ENCODE measurements at regions not wholly inside any gene's neighbourhood (a gene's known extent, or its start where the extent isn't known, plus 50 kb on each side); places are given as distances from the start of the nearest gene placed in this dataset.

DNA sequence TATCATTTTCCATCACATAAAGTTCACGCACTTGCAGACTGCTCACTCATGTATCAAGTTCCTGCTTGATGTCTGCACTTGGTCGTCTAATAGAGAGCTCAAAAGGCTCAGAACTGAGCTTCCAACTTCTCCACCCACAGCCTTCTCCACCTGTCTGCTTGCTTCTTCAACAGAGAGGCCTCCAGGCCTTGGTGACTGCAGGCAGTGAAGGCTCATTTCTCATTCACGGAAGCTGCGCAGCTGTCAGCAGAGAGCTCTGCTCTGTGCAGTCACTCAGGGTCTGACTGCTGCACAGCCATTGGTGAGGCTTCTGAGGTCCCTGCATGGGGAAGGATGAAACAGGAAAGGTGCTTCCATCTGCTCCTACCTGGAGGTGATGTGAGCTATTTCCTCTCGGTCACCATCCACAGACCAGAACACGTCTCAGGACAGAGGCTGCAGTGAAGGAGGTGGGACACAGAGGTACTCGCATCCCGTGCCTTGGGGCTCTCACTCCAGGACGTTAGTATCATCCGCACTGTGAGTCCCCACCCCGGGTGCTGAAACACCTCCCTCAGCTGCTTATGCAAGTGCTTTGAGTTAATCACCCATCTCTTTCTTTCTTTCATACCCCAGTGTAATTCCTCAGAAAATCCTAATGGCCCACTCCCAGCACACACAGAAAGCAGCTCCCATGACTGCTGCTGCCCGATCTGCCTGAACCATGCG is 126.2 kb downstream of the TMEM18 start:
- no peak for DNase-seq

DNA sequence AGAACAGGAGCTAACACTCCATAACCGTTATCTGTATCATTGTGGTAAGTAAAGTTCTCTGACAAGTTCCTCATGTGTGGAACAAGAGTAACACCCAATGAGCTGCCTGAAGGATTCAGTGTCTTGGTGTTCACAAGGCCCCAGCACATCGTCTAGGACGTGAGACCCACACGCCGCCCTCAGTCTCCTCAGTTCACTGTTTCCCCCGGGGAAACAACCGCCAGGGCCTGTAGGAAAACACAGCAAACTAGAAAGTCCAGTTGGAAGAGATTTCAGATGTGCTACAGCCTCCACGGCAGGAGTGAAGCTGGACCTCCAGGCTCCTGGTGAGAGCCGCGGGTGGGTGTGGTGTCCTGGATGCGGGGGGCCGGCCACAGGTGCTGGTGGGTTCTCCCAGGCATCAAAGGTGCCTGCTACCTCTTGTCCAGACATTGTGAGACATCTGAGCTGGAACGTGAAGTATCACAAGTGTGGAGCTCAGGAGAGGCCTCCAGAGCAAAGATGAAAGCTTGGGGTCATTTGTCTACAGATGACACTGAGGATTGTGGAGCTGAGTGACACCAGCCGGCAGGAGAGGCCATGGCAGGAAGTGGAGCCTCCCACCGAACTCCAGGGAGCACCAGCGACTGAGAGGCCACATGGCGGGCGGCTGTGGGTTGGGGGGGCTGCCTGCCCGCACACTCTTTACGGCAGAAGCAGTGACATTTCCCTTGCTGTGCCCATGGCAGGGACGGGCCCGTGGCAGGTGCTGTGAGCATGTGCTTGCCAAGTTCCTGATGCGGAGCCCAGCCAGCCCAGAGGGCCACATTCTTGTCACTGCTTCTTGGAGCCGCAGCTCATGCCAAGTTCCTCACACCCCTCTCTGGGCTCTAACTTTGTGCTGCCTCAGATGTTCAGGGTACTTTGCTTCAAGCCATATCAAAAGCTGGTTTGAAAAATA is 131.2 kb downstream of the TMEM18 start:
- no peak for DNase-seq

DNA sequence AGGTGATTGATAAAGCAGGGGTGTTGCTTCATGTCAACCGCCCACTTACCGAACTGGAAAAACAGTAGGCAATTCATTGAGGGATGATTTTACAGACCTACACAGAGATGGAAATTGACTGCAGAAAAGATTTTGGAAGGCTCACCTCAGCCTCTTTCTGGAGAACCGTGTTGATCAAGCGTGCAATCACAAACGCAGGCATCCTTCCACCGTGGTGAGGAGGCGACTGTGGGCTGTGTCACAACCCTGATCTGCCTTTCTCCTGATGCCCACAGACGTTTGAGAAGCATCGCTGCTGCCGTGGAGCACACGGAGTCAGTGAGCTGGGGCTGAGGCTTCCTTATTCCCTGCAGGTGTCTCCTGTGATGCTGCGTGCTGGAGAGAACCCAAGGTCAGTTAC is 132.0 kb downstream of the TMEM18 start:
- DNase-seq, result no peak

DNA sequence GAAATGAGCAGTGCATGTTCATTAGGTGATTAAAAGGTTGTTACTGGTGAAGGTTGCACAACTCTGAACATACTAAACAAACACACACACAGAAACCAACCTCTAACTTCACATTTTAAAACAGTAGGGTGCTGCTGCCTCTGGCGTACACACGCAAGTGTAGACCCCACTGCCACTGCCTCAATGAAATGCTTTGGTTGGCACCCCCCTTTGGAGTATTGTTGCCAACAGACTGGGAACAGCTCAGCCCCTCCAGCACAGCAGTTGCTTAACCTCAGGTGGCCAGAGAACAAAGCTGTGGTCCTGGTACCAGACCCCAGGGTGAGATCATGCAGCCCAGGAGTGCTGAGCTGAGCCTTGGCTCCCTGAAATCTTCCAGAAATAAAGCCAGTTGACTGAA is 138.6 kb downstream of the TMEM18 start:
- no peak for DNase-seq

DNA sequence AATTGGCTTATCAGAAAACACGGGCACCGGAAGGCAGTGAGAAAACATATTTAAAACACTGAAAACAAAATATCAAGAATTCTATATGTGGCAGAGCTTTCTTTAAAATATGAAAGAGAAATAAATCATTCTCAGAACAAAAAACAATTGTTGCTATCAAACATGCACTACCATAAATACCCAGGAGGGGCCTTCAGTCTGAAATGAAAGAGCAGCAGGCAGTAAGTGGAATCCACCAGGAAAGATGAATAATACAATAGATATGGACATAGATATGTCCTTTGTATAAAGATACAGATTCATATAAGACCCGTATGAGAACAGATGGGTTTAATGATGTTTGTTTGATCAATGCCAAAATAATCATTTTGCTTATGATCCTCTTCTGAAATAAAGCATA is 142.0 kb downstream of the TMEM18 start:
- DNase-seq, result no peak

DNA sequence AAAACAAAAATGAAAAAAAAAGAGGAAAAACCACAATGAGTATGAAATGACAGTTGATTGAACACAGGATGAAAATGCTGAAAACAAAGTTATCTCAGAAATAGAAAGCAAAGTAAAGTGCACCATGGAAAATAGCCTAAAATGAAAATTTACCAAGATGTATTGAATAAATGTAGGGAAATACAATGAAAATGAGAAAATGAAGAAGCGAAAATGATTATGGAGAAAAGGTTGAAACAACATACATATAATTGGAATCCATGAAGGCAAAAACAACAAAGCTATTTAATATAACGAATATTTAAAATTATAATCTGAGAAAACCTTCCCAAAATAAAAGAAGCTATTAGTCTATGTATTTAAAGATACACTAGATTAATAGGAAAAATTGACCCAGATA is 147.4 kb downstream of the TMEM18 start:
- no peak for DNase-seq

DNA sequence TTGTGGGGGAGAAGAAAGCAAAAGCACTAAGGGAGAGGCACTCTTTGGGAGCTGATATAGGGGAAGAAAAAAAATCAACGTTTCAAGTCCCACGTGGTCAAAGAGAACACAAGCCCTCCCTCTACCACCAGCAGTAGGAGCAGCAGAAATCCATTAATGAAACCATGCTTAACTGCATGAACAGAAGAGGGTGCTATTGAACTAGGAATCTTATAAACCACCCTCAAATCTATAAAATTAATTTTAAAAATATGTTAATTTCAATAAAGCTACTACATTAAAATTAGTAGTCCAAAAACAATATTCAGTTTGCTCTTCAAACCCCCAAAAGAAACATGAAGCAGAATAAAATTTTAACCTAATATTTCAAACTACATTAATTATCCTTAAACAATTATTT is 147.8 kb downstream of the TMEM18 start:
- DNase-seq, result no peak

DNA sequence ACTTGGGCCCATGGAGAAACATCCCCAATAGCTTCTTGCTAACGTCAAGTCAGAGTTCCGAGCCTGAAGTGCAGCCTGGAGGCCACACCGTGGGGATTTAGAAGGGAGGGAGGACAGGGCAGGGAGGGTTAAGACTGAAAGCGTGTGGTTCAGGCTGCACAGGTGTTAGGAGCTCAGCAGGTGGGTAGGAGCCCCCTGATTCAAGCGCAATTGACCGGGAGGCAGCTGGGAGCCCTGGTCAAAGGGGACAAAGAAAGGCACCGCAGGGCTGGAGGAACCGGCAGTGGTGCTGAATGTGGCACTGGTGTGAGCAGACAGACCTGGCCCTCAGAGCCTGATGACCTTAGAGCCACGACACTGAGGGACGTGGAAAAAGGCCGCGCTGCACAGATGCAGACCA is 149.6 kb downstream of the TMEM18 start:
- no peak for DNase-seq

DNA sequence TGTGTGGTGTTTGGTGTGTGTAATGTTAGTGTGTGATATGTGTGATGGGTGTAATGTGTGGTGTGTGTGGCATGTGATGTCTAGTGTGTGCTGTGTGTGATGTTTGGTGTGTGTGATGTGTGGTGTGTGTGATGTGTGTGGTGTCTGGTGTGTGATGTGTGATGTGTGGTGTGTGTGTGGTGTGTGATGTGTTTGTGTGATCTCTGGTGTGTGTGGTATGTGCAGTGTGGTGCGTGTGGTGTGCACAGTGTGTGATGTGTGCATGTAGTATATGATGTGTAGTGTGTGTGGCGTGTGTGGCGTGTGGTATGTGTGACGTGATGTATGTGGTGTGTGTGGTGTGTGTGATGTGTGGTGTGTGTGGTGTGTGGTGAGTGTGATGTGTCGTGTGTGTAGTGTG is 150.3 kb downstream of the TMEM18 start:
- DNase-seq, result no peak

DNA sequence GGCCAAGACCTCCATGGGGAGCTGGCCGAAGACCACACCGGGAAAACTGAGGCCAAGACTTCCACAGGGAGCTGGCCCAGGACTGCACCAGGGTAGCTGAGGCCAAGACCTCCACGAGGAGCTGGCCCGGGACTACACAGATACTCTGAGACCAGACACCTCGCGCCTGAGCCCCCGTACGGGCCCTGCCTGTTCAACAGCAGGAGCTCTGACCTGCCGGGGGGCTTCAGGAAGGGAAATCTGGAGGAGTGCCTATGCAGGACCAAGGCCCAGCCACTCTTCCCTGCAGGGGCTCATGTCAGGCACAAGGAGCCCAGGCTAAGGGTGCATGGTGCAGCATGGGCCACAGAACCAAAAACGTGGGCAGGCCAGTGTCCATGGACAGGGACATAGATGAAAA is 151.6 kb downstream of the TMEM18 start:
- DNase-seq, result no peak

DNA sequence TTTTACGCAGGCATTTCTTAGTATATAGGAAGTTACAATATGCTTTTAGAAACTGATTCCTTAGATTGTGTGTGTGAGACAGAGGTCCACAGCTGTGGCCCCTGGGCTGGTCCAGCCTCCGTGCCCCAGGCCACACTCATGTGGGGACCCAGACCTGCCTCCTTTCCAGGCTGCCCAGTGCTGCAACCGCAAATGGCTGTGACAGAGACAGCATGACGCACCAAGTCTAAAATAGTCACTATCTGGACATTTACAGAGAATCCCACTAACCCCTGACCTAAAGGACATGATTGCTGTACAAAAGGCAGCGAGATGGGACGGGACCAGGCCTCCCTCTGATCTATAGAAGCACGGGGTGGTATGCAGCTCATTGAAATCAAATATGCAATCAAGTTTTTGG is 152.2 kb downstream of the TMEM18 start:
- no peak for DNase-seq

DNA sequence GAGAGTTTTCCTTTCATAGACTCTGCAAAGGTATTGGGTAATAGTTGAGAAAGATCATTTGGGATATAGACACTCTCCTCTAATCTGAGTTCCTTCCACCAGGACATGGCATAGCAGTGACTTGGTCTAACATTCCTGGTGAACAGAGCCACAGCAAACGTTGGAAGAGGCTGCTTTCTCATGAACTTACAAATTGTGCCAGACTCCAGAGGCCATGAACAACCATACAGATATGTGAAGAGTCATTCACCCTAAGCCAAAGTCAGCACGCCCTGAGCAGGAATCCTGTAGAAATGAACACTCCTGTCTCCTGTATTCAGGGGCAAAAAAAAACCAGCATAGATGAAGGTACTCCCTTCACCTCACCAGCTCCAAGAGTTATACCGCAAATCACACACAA is 152.8 kb downstream of the TMEM18 start:
- DNase-seq, result no peak

DNA sequence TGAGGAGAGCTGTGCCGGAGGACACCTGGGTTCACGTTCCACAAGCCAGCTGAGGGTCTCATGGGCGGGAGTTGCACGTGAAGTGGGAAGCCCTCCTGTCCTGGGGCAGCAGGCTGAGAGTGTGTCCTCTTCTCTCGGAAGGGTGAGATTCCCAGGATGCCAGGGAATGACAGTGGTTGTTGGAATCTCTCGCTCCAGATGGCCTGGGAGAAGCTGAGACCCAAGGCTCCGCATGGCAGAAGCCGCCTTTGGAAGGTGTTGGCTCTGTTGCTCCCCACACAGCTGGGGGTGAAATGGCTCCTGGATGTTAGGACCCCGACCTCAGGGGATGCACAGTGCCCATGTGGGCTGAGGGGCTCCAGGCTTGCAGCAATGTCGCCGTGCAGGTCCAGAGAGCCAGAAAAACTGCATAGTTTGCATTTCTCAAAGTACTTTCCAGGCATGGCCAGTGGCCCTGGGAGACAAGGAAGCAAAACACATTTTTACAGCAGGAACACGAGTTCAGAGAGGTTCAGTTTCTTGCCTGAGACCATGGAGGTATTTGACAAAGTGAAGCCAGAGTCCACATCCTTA is 153.4 kb downstream of the TMEM18 start:
- no peak for DNase-seq

DNA sequence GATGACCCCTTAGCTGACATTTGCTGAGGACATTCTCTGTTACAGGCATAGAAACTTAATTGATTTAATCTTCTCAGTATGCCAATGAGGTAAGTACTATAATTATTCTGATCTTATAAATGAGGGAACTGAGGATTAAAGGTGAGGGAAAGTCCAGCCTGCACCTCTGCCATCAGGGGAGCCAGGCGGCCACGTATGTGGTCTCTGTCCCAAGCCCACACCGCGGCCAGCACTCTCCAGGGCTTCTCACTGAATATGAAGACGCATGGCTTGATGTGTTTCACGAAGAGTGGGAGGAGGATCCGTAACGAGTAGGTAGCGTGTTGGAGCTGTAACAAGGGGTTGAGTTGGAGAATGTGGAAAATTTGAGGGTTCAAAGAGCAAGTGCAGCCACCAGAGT is 154.4 kb downstream of the TMEM18 start:
- no peak for DNase-seq

DNA sequence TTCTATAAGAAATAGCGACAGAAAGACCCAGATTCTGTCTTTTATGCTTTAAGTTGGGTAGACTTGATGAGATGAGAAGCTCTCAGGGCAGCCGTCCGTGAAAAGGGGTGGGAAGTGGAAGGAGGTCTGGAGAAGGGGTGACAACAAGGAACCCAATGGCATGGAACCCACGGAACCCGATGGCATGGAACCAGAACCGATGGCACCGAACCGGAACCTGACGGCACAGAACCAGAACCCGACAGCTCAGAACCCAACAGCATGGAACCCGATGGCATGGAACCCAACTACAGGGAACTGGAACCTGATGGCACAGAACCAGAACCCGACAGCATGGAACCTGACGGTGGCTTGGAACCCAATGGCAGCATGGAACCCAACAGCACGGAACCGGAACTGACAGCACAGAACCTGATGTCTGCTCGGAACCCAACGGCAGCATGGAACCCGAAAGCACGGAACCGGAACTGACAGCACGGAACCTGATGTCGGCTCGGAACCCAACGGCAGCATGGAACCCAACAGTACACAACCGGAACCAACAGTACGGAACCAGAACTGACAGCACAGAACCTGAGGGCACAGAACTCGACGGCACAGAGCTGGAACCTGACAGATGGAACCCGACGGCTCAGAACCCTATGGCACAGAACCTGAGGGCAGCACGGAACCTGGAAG is 155.2 kb downstream of the TMEM18 start:
- no peak for DNase-seq

DNA sequence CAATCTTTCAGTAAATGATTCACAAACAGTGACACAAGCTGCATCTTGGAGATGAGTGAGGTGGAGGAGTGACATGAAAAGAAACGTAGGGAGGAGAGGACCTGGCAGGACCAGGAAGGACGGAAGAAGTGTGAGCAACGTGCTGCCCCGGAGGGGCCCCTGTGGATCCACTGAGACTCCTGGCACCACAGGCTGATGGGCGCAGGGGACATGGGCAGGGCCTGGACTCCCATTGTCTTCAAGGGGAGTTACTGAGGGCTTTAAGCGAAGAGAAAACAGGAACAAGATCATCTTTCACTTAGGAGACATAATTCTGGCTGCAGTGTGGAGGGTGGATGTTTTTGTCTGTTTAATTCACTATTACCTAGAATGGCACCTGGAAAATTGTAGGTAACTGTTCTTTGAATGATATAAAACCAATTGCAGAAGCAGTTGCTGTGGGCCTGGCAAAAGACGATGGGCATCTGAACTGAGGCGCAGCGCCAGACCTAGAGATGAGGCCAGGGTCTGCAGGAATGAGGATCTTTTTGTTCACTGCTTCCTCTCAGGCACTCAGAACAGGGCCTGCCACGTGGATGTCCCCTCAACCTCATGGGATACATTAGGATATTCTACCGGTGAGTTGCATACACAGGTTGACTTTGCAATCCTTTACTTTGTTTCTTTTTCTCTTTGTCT is 156.4 kb downstream of the TMEM18 start:
- no peak for DNase-seq

DNA sequence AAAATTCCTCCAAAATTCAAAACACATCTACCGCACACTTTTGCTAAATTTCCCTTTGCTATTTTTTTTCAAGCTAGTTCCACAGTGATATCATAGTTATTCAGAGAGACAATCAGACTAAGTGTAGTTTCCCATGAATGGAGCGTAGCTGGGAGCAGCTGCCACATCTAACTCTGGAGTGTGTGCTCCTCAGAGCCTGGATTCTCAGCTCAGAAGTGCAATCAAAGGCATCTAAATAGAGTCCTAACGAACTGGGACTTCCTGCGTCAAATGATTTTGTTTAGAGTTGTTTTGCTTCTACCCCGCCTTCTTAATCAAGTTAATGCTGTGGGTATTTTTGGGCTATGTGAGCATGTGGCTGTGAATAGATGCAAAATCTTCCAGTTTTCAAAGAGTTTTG is 160.3 kb downstream of the TMEM18 start:
- DNase-seq, result no peak

DNA sequence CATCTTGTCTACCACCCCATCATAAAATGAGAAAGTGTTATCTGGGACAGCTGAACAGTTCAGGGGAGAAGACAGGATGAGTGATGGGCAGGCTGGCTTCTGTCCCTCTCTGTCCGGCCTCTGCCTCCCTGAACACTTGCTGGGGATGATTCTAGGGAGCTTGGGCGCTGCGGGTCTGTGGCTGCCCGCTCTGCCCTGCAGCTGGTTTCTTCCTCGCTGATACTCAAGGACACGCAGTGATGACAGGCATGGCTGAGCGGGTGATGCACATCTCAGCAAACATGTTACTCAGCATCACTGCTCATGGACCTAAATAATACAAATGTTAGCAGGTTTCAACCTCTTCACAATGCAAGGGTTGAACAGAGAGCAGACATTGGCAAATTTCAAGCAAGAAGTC is 161.1 kb downstream of the TMEM18 start:
- no peak for DNase-seq

DNA sequence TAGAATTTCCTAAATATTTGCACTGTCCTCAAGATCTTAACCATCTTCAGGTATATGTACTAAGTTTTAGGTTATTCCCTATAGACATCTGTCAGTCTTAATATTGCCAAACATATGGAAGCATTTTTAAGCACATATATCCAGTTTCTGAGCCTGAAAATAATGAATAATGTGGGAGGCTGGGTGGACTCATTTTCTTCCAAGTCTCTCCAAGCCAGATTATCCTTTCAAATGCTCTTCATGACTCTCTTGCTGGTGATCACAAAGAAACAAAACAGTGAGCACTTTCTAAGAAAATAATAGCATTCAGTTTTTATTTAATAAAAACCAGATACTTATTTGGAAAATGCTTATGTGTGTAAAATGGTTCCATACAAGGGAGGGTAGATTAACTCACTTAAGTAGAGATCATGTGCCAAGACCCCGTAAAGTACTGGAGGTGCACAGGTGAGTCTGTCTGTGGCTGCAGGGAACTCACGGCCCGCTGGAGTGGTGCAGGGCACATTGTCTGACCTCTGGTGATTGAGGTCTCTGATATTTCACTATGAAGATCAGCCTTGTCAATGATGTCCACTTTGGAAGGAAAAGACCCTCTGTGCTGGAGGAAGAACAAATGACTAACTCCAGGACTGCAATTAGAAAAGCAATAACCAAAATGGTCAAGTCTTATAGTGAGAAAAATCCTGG is 161.6 kb downstream of the TMEM18 start:
- DNase-seq, result no peak

DNA sequence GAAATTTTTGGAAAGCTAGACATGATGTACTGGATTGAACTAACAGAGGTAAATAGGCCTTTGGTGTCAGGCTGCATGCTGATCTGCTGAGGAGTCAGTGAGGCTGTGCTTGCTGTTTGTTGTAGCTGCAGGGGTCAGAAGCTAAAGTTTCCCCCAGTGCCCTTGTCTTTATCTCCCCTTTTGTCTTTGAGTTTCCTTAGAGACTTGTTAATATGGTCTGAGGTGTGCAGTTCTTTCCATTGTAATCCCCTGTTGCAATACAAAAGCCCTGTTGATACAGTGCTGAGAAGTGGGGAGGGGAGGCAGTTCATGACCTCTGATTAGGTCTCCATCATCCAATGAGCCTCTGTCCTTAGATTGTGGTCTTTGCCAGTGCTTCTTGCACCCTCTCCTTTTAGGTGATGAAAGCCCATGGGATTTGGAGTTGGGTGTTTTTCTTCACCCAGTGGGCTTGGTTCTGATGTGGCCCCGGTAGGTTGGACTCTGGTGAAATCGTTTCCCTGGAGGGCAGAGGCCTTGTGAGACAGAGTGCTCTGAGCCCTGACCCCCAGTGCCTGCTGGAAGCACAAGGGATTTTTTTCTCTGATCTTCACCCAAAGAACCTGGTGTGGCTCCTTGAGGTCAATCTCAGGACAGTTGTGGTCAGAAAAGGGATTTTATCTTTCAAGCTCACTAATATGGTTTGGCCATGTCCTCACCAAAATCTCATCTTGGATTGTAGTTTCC is 163.1 kb downstream of the TMEM18 start:
- DNase-seq, result no peak

DNA sequence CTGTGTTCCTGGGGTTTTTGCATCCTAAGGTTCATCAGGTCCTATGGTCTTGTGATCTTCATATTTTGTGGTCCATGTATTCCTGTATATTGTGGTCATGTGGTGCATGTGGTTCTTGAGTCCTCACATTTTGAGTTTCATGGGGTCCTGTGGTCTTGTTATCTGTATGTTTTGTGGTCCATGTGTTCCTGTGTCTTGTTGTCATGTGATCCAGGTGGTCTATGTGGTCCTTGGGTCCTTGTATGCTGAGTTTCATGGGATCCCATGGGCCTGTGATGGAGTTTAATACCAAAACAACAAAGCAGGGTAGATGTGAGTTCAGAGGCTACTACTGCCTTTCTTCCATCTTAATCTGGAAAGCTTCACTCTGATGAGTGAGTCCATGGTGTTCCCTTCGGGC is 166.4 kb downstream of the TMEM18 start:
- no peak for DNase-seq

DNA sequence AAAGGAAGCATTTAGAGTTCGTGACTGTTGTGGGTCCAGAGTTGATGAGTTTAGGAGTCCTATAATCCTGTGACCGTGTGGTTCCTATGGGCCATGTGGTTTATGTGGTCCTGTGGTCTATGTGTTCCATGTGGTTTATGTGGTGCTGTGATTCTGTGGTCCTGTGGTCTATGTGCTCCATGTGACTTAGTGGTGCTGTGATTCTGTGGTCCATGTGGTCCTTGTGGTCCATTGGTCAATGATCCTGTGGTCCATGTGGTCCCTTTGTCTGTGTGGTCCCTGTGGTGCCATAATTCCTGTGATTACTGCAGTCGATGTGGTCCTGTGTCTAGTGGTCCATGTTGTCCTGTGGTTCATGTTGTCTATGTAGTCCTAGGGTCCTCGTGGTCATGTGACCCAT is 167.3 kb downstream of the TMEM18 start:
- DNase-seq, result no peak

Data from activated CD4-positive, alpha-beta T cell treated with anti-CD3 and anti-CD28 coated beads, Interleukin-2, amount 50 U/mL, for 4 hours (primary cell).